Globus pallidus (tissue), 1 donor: ENCODE measurements at regions not wholly inside any gene's neighbourhood (a gene's known extent, or its start where the extent isn't known, plus 50 kb on each side); places are given as distances from the start of the nearest gene placed in this dataset.

Experiments used
- DNase-seq: peaks from one replicate; pipeline ENCODE4 v3.0.0-alpha.2; 2015; ENCODE audit warnings: low spot score

- no peak for DNase-seq
These were observed 274.4 kb upstream of the SEMA6A start for GRCh38 chr5:116848954-116849581.

GRCh38 chr5:116847960-116848359, 273.3 kb upstream of the SEMA6A start:
- DNase-seq, result no peak

DNA sequence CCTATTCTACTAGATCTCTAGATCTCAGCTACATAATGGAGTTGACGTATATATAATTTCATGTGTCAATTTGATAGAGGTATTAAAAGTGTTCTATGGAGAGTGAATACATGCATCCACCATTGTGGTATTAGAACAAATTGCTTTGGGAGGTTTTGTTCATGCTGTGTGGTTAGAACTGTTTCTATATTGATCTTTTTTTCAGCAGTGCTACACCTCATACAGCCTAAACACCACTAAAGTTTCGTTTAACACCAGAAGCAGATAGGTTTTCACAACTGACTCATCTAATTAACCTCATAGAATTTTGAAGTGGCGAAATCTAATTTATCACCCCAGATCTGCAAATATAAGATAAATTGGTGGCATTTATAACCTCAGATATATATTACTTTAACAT, 269.4 kb upstream of the SEMA6A start:
- DNase-seq, result no peak

DNA sequence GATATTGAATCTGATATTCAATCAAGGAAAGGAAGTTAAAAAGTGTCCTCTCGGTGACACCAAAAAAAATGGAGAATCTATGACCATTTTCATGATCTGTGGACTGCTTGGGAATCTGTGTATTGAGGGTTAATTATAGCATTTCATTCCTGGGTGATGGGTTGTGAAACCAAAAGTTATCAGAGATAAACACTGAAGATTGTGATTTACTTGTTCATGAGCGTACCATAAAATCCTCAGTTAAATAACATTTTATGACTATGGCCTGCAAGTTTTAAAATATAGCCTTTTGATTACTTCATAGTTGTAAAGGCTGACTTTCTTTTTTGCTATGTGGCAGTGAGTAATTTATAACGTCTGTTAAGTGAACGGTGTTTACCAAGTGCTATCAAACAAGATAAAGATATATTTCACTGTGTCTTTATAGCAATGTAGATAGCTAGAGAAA, 267.9 kb upstream of the SEMA6A start:
- no peak for DNase-seq

DNA sequence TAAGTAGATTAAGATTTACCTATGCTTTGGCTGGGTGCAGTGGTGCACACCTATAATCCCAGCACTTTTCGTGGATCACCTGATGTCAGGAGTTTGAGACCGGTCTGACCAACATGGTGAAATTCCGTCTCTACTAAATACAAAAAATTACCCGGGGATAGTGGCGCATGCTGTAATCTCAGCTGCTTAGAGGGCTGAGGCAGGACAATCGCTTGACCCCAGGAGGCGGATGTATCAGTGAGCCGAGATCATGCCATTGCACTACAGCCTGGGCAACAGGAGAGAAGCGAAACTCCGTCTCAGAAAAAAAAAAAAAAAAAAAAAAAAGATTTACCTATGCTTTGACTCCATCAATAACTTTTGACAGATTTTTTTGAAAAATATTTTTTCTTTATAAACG, 267.1 kb upstream of the SEMA6A start:
- no peak for DNase-seq

GRCh38 chr5:116838011-116838536, 263.5 kb upstream of the SEMA6A start:
- no peak for DNase-seq

DNA sequence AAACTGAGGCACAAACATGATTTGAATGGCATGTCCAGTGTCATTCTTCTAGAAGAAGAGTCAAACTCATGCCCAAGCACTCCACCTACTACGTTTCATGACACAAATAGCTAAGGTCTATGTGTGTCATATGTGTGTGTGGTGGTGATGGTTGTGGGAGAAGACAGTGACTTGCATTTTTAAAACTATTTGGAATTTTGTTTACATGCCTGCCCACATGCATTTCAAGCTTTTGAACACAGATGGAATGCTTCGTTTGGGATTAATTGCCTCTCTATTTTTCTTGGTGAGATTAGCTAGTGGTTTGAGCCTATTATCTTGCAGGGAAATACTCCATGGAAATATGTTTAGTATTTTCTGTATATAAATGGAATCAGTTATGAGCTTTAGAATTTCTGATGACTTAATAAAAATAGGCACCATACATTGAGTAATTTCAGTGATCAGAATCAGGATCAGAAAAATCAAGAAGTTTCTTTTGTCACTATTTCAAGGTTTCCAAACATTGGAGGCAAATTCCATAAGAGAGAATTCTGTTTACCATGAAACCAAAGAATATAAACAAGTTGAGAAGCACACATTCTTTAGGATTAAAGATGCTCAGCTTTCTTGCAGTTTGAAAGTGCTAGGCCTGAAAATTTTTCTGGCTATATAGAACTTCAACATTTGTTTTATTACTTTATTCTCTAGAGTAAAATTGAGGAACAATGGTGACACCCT, 260.3 kb upstream of the SEMA6A start:
- DNase-seq, result no peak

DNA sequence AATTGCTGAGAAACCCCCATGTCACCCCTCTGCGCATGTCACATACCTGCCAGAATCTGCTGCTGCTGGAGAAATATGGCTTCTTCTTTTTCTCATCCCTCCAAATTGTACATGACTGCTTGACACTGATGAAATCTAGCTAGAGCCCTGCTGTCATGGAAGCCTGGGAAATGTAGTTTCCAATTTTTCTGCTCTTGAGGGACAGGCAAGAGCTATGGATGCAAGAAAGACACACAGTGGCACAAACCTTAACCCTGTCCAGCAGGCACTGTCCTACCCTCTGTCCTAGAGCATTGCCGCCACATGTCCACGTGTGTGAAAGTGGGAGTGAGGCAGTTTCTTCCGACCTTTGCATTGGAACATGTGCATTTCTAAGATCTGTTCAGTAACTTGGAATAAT, 255.5 kb upstream of the SEMA6A start:
- no peak for DNase-seq

- no peak for DNase-seq
These were observed 252.5 kb upstream of the SEMA6A start for GRCh38 chr5:116827078-116827477.

- DNase-seq, result no peak
These were observed 250.9 kb upstream of the SEMA6A start for GRCh38 chr5:116825486-116825885.

GRCh38 chr5:116824751-116825438, 250.3 kb upstream of the SEMA6A start:
- DNase-seq, result no peak

GRCh38 chr5:116814626-116815385, 240.2 kb upstream of the SEMA6A start:
- DNase-seq, result no peak

GRCh38 chr5:116813906-116814305, 239.3 kb upstream of the SEMA6A start:
- DNase-seq, result no peak

DNA sequence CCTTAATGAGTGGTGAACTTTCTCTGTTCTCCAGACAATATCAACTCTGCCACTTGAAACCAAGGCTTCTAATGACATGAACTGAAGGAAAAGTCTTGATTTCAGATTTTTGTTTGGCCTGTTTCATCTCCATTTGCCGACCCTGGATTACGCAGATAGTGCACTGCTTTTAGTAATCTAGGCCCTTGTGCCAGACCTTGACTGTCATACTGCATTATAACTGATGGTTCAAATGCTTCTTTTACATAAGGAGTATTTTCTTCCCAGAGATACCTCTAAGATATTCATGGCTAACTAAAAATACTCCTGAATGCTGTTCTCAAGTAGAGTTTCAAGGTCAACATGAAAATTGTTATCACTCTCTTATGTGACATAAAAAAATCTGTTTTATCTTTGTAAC, 238.7 kb upstream of the SEMA6A start:
- no peak for DNase-seq

GRCh38 chr5:116810951-116811350, 236.3 kb upstream of the SEMA6A start:
- no peak for DNase-seq

DNA sequence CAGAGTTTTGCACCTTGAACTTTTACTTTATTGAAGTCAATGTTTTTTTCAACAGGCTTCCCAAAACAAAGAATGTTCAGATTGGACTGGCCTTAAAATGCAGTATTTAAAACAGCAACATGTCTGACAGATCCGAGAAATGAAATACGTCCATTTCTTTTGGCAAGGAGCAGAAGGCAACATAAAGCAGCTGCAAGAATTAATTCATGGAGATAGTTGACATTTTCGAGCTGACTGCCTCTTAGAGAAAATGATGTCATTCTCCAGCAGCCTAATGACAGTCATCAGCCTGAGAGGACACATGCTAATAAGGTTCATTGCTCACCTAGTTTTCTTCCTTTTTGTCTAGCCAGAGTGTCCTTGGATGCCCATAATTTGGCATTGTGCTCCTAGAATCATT, 232.2 kb upstream of the SEMA6A start:
- DNase-seq, result no peak

GRCh38 chr5:116799401-116799800, 224.8 kb upstream of the SEMA6A start:
- no peak for DNase-seq

DNA sequence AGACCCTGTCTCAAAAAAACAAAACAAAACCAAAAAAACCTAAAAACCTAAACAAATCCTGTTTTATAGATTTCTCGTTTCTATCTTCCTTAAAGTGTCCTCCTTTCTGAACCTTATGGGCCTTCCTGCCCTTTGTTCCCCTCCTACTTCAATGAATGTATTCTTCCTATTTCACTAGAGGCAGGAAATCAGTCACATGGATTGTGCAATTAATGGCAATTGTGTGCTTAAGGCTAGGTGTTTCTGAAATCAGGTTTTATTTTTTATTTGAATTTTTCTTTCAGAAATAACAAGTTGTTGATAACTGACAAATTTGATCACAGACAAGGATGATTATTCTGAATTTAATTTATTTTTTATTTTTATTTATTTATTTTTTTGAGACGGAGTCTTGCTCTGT, 220.6 kb upstream of the SEMA6A start:
- DNase-seq, result no peak

DNA sequence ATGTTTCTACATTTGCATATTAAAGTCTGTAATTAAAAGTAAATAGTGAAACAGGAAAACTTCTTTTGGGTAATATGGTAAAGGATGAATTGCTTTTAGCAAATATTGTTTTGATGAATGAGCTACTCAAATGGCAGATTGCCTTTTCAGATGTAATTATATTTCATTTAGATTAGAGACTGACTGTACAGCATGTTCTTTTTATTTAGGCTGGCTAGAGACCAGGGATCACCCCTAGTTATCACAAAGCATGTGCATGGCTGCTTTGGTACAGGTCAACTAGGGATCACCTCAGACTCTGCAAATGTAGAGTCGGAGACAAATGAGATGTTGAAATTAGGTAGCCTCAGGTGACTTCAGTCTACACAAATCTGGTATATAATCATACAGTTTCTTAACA, 214.9 kb upstream of the SEMA6A start:
- DNase-seq, result no peak

DNA sequence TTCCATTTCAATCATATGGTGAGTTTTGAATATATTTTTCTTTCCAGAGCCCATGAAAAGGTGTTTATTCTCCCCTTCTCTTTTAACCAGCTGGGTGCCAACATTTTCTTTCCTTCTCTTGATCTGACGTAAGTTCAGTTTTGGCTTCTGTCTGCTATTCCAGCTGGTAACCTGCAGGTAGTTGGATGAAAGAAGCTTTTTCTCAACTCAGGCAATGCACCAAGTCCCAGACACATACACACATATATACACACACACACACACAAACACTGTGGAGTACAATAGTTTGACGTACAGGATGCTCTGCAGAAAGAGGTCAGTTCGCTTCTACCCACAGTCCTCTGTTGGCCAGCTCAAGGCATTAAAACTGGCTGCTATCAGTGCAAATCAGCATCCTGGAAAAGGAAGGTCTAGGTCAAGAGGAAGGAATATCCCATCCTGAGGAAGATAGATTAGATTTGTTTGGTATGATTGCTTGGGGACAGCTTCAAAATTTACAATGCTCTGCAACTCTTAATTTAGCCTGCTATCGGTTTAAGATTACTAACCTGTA, 214.3 kb upstream of the SEMA6A start:
- DNase-seq, result no peak

- no peak for DNase-seq
These were observed 212.9 kb upstream of the SEMA6A start for GRCh38 chr5:116787570-116787969.

DNA sequence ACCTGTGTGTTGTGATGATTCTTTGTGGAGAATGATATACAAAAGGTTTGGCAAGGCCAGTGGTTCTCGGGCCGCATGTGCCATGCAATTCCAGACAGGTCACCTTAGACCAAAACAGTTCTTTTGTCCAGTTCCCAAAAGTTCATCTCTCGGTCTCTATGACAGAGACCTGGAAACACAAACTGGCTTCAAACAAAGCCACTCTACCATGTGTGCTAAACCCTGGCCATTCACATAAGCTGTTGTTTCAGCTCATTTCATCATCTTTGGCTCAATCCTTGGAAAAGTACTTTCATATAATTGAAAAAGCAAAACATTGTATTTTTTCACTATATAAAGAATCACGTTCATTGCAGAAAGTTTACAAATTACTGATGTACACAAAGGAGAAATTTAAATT, 210.5 kb upstream of the SEMA6A start:
- no peak for DNase-seq
